GM23338 (cell line): ENCODE measurements at regions not wholly inside any gene's neighbourhood (a gene's known extent, or its start where the extent isn't known, plus 50 kb on each side); places are given as distances from the start of the nearest gene placed in this dataset.
"Not testable (repeated sequence)": the region's sequence is repeated elsewhere in the genome, so short reads cannot be mapped to it uniquely, and the experiment has no call there.

ENCODE experiments used
- ATAC-seq: fragments of 200-7000 bp; cut with Tn5 transposase; 3 replicates; pipeline ENCODE4 v1.9.1; 2020
- DNase-seq: peaks from one replicate; pipeline ENCODE4 v3.0.0-alpha.2; 2015; ENCODE audit warnings: low spot score
- H2AFZ ChIP-seq: fragments of 200-600 bp; sonication (generic); 2 replicates; pipeline ENCODE4 v1.8.0; 2016; ENCODE audit warnings: antibody characterized with exemption, mild to moderate bottlenecking, moderate library complexity
- H3F3A ChIP-seq: fragments of 200-600 bp; sonication (generic); replicated peaks from 2 replicates; pipeline ENCODE4 v1.8.0; 2017; ENCODE audit warnings: antibody characterized with exemption, mixed run types, low read depth
- H3K27ac ChIP-seq: fragments of 200-600 bp; sonication (generic); 2 replicates; pipeline ENCODE4 v1.6.1; 2016; ENCODE audit warnings: low read depth
- H3K27me3 ChIP-seq: fragments of 200-600 bp; sonication (generic); 2 replicates; pipeline ENCODE4 v1.8.0; 2016; ENCODE audit warnings: mild to moderate bottlenecking, mixed run types, moderate library complexity; ENCODE audit not compliant: insufficient read depth
- H3K36me3 ChIP-seq: fragments of 200-600 bp; sonication (generic); 2 replicates; pipeline ENCODE4 v1.8.0; 2016; ENCODE audit warnings: mild to moderate bottlenecking; ENCODE audit not compliant: insufficient read depth
- H3K4me1 ChIP-seq: fragments of 200-600 bp; sonication (generic); 2 replicates; pipeline ENCODE4 v1.8.0; 2016; ENCODE audit warnings: mild to moderate bottlenecking, moderate library complexity; ENCODE audit not compliant: insufficient read depth
- H3K4me2 ChIP-seq: fragments of 200-600 bp; sonication (generic); 2 replicates; pipeline ENCODE4 v1.7.1; 2017; ENCODE audit warnings: mixed run types
- H3K4me3 ChIP-seq: fragments of 200-600 bp; sonication (generic); 2 replicates; pipeline ENCODE4 v1.6.1; 2016; ENCODE audit warnings: mixed run types
- H3K79me2 ChIP-seq: fragments of 200-600 bp; sonication (generic); replicated peaks from 2 replicates; pipeline ENCODE4 v1.8.0; 2017; ENCODE audit warnings: mild to moderate bottlenecking; ENCODE audit not compliant: insufficient read depth
- H3K9me2 ChIP-seq: fragments of 200-600 bp; sonication (generic); 2 replicates; pipeline ENCODE4 v1.8.0; 2017; ENCODE audit not compliant: insufficient read depth
- H4K20me1 ChIP-seq: fragments of 200-600 bp; sonication (generic); replicated peaks from 2 replicates; pipeline ENCODE4 v1.8.0; 2017; ENCODE audit warnings: mild to moderate bottlenecking; ENCODE audit not compliant: insufficient read depth
- H3K27ac Mint-ChIP-seq: 2 replicates; pipeline ENCODE4 v1.8.0; 2020; ENCODE audit warnings: inconsistent platforms, mild to moderate bottlenecking, moderate library complexity, mixed read lengths
- H3K27me3 Mint-ChIP-seq: 3 replicates; pipeline ENCODE4 v1.8.0; 2022; ENCODE audit warnings: low read depth, mild to moderate bottlenecking, moderate library complexity, mixed read lengths, inconsistent platforms; ENCODE audit not compliant: insufficient read depth, poor library complexity
- H3K36me3 Mint-ChIP-seq: 3 replicates; pipeline ENCODE4 v1.8.0; 2021; ENCODE audit warnings: low read depth, mild to moderate bottlenecking, inconsistent platforms, moderate library complexity, mixed read lengths
- H3K4me1 Mint-ChIP-seq: 3 replicates; pipeline ENCODE4 v1.8.0; 2020; ENCODE audit warnings: mild to moderate bottlenecking, inconsistent platforms, mixed read lengths
- H3K4me3 Mint-ChIP-seq: 3 replicates; pipeline ENCODE4 v1.8.0; 2021; ENCODE audit warnings: moderate library complexity, mild to moderate bottlenecking, inconsistent platforms, mixed read lengths
- H3K9me3 Mint-ChIP-seq: 3 replicates; pipeline ENCODE4 v1.8.0; 2020; ENCODE audit warnings: moderate library complexity, mild to moderate bottlenecking, inconsistent platforms, mixed read lengths
- CREB1 ChIP-seq: fragments of 250-450 bp; sonication (Bioruptor Pico); IDR thresholded peaks from 2 replicates; pipeline ENCODE4 v1.5.0; 2020; ENCODE audit warnings: low read depth, mild to moderate bottlenecking, moderate library complexity
- EZH2 ChIP-seq: fragments of 200-600 bp; sonication (generic); IDR thresholded peaks from one replicate; pipeline ENCODE4 v1.8.0; 2017; ENCODE audit warnings: antibody characterized with exemption, mild to moderate bottlenecking, low read depth; ENCODE audit not compliant: unreplicated experiment
- EZH2phosphoT487 ChIP-seq: fragments of 200-600 bp; sonication (generic); IDR thresholded peaks from one replicate; pipeline ENCODE4 v1.8.1; 2018; ENCODE audit warnings: antibody characterized with exemption; ENCODE audit not compliant: unreplicated experiment
- JUNB ChIP-seq: IDR thresholded peaks from one replicate; pipeline ENCODE4 v1.6.1; 2016; ENCODE audit warnings: antibody characterized with exemption; ENCODE audit not compliant: unreplicated experiment
- ZNF331 ChIP-seq: fragments of 250-450 bp; sonication (Bioruptor Pico); IDR thresholded peaks from 2 replicates; pipeline ENCODE4 v1.5.0; 2020; ENCODE audit warnings: low read depth, mild to moderate bottlenecking, moderate library complexity
- TF ChIP-seq, protein P1 (sequence below), 2 experiments: fragments of 200-600 bp in 1 of 2; sonication (generic) in 1 of 2; conservative IDR thresholded peaks; 2 replicates each; pipeline versions ENCODE4 v1.5.1 to v1.6.1; 2016 to 2017; ENCODE audit warnings: antibody characterized with exemption in 2 of 2, low read depth in 2 of 2, mild to moderate bottlenecking in 2 of 2, moderate library complexity in 1 of 2
- TF ChIP-seq, protein P2 (sequence below): IDR thresholded peaks from one replicate; pipeline ENCODE4 v1.6.1; 2018; ENCODE audit warnings: antibody characterized with exemption; ENCODE audit not compliant: unreplicated experiment

DNA sequence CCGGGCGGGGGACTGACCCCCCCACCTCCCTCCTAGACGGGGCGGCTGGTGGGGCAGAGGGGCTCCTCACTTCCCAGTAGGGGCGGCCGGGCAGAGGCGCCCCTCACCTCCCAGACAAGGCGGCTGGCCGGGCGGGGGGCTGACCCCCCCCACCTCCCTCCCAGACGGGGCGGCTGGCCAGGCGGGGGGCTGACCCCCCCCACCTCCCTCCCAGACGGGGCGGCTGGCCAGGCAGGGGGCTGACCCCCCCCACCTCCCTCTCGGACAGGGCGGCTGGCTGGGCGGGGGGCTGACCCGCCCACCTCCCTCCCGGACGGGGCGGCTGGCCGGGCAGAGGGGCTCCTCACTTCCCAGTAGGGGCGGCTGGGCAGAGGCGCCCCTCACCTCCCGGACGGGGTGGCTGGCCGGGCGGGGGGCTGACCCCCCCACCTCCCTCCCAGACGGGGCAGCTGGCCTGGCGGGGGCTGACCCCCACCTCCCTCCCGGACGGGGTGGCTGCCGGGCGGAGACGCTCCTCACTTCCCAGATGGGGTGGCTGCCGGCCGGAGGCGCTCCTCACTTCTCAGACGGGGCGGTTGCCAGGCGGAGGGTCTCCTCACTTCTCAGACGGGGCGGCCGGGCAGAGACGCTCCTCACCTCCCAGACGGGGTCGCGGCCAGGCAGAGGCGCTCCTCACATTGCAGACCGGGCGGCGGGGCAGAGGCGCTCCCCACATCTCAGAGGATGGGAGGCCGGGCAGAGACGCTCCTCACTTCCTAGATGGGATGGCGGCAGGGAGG is 71.4 kb upstream of the LRPPRC start:
- H3K4me3 ChIP-seq, H3K79me2 ChIP-seq, H3K27me3 ChIP-seq, H2AFZ ChIP-seq, H3K9me2 ChIP-seq, H3K27me3 Mint-ChIP-seq, ATAC-seq, H3K4me1 Mint-ChIP-seq, H3K4me3 Mint-ChIP-seq, DNase-seq, H3K27ac ChIP-seq, H3K27ac Mint-ChIP-seq, H4K20me1 ChIP-seq, H3F3A ChIP-seq, H3K4me1 ChIP-seq, H3K4me2 ChIP-seq, H3K36me3 ChIP-seq: not testable (repeated sequence)
- Mint-ChIP-seq H3K9me3 (peaks cover 50% of the 10 kb centered on the region), H3K36me3 (peaks cover 36% of the 10 kb centered on the region)

DNA sequence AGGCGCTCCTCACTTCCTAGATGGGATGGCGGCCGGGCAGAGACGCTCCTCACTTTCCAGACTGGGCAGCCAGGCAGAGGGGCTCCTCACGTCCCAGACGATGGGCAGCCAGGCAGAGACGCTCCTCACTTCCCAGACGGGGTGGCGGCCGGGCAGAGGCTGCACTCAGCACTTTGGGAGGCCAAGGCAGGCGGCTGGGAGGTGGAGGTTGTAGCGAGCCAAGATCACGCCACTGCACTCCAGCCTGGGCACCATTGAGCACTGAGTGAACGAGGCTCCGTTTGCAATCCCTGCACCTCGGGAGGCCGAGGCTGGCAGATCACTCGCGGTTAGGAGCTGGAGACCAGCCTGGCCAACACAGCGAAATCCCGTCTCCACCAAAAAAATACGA is 72.0 kb upstream of the LRPPRC start:
- DNase-seq, H2AFZ ChIP-seq, H3K27me3 ChIP-seq, H3K4me1 ChIP-seq, H3K4me1 Mint-ChIP-seq, H4K20me1 ChIP-seq, H3K4me3 ChIP-seq, H3F3A ChIP-seq, H3K27ac Mint-ChIP-seq, H3K27me3 Mint-ChIP-seq, H3K9me2 ChIP-seq, H3K36me3 ChIP-seq, H3K27ac ChIP-seq, ATAC-seq, H3K79me2 ChIP-seq, H3K4me3 Mint-ChIP-seq, H3K4me2 ChIP-seq: not testable (repeated sequence)
- Mint-ChIP-seq H3K36me3 (peaks cover 33% of the 10 kb centered on the region), H3K9me3 (peaks cover 44% of the 10 kb centered on the region)

DNA sequence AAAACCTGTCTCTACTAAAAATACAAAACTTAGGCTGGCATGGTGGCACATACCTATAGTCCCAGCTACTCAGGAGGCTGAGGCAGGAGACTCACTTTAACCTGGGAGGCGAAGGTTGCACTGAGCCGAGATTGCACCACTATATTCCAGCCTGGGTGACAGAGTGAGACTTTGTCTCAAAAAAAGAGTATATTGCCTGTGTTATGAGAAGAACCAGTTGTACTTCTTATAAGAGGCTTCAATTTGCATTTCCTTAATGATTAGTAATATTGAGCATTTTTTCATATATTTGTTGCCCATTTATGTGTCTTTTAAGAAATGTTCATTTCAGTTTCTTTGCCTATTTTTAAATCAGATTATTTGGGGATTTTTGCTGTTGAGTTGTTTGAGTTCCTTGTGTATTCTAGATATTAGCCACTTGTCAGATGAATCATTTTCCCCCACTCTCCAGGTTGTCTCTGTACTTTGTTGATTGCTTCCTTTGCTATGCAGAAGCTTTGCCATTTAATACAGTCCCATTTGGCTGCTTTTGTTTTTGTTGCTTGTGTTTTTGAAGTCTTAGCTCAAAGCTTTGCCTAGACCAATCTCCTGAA is 75.8 kb upstream of the LRPPRC start:
- H3K4me3 Mint-ChIP-seq: no peak overlapping the region
- no peaks in the 10 kb centered on the region for H3K27me3 ChIP-seq
- H3K4me1 Mint-ChIP-seq: peaks cover 6% of the 10 kb centered on the region; the same call in 2 of the 3 replicates
- DNase-seq (no peak), ATAC-seq (no peak)
- peaks cover 7% of the 10 kb centered on the region for H3K4me1 ChIP-seq
- H3K27ac Mint-ChIP-seq: no peak overlapping the region
- no peaks in the 10 kb centered on the region for H3F3A ChIP-seq
- no peaks in the 10 kb centered on the region for H4K20me1 ChIP-seq
- peaks cover 2% of the 10 kb centered on the region for H3K27me3 Mint-ChIP-seq
- no peak overlapping the region for H3K27ac ChIP-seq
- H3K79me2 ChIP-seq: no peaks in the 10 kb centered on the region
- peaks cover 19% of the 10 kb centered on the region for H3K9me3 Mint-ChIP-seq
- peaks cover 17% of the 10 kb centered on the region for H3K36me3 Mint-ChIP-seq
- no peaks in the 10 kb centered on the region for H3K9me2 ChIP-seq
- no peak overlapping the region for H3K4me3 ChIP-seq
- no peak overlapping the region for H2AFZ ChIP-seq
- H3K36me3 ChIP-seq: peaks cover 5% of the 10 kb centered on the region; the same call in 1 of the 2 replicates
- H3K4me2 ChIP-seq: peak overlapping the region; percentile 11; the same call in 1 of the 2 replicates
- TF ChIP-seq CREB1: no peak
- no peak for TF ChIP-seq JUNB
- no peak for TF ChIP-seq EZH2
- TF ChIP-seq EZH2phosphoT487: no peak
- TF ChIP-seq, protein P1, sequence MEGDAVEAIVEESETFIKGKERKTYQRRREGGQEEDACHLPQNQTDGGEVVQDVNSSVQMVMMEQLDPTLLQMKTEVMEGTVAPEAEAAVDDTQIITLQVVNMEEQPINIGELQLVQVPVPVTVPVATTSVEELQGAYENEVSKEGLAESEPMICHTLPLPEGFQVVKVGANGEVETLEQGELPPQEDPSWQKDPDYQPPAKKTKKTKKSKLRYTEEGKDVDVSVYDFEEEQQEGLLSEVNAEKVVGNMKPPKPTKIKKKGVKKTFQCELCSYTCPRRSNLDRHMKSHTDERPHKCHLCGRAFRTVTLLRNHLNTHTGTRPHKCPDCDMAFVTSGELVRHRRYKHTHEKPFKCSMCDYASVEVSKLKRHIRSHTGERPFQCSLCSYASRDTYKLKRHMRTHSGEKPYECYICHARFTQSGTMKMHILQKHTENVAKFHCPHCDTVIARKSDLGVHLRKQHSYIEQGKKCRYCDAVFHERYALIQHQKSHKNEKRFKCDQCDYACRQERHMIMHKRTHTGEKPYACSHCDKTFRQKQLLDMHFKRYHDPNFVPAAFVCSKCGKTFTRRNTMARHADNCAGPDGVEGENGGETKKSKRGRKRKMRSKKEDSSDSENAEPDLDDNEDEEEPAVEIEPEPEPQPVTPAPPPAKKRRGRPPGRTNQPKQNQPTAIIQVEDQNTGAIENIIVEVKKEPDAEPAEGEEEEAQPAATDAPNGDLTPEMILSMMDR (conservative IDR thresholded peaks at IDR 0.05; ENCODE audit: low read depth in 2 of 2): no peak
- TF ChIP-seq ZNF331 (CRISPR knock-in tag): no peak
- TF ChIP-seq, protein P2, sequence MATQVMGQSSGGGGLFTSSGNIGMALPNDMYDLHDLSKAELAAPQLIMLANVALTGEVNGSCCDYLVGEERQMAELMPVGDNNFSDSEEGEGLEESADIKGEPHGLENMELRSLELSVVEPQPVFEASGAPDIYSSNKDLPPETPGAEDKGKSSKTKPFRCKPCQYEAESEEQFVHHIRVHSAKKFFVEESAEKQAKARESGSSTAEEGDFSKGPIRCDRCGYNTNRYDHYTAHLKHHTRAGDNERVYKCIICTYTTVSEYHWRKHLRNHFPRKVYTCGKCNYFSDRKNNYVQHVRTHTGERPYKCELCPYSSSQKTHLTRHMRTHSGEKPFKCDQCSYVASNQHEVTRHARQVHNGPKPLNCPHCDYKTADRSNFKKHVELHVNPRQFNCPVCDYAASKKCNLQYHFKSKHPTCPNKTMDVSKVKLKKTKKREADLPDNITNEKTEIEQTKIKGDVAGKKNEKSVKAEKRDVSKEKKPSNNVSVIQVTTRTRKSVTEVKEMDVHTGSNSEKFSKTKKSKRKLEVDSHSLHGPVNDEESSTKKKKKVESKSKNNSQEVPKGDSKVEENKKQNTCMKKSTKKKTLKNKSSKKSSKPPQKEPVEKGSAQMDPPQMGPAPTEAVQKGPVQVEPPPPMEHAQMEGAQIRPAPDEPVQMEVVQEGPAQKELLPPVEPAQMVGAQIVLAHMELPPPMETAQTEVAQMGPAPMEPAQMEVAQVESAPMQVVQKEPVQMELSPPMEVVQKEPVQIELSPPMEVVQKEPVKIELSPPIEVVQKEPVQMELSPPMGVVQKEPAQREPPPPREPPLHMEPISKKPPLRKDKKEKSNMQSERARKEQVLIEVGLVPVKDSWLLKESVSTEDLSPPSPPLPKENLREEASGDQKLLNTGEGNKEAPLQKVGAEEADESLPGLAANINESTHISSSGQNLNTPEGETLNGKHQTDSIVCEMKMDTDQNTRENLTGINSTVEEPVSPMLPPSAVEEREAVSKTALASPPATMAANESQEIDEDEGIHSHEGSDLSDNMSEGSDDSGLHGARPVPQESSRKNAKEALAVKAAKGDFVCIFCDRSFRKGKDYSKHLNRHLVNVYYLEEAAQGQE: no peak
